GM21737 (cell line): ENCODE measurements at regions not wholly inside any gene's neighbourhood (a gene's known extent, or its start where the extent isn't known, plus 50 kb on each side); places are given as distances from the start of the nearest gene placed in this dataset.
A peak's percentile ranks its signal among the peaks of the same experiment; 100 is the strongest.

ENCODE experiments used
- ATAC-seq: cut with Tn5 transposase; IDR thresholded peaks from one replicate; pipeline ENCODE4 v1.9.1; 2021; ENCODE audit warnings: mild to moderate bottlenecking, moderate library complexity; ENCODE audit not compliant: unreplicated experiment

GRCh38 chr11:128367573-128367972, 219.8 kb downstream of the ETS1 start:
- peak; percentile 63 for ATAC-seq

GRCh38 chr11:128365044-128365443, 222.3 kb downstream of the ETS1 start:
- ATAC-seq: no peak

- ATAC-seq: no peak
These were observed 225.8 kb downstream of the ETS1 start for GRCh38 chr11:128361451-128362020.

- ATAC-seq: no peak
These were observed 227.8 kb downstream of the ETS1 start for GRCh38 chr11:128359515-128359914.

GRCh38 chr11:128357073-128357472, 230.3 kb downstream of the ETS1 start:
- ATAC-seq: no peak

- ATAC-seq: no peak
These were observed 231.8 kb downstream of the ETS1 start for GRCh38 chr11:128355558-128355957.

GRCh38 chr11:128354476-128354875, 232.9 kb downstream of the ETS1 start:
- no peak for ATAC-seq

GRCh38 chr11:128351168-128351567, 236.2 kb downstream of the ETS1 start:
- no peak for ATAC-seq

GRCh38 chr11:128349650-128350299, 237.6 kb downstream of the ETS1 start:
- ATAC-seq: no peak

- ATAC-seq: no peak
These were observed 240.6 kb downstream of the ETS1 start for GRCh38 chr11:128346804-128347203.

- no peak for ATAC-seq
These were observed 242.0 kb downstream of the ETS1 start for GRCh38 chr11:128345316-128345715.

- ATAC-seq: no peak
These were observed 243.5 kb downstream of the ETS1 start for GRCh38 chr11:128343870-128344269.

- ATAC-seq: no peak
These were observed 244.2 kb downstream of the ETS1 start for GRCh38 chr11:128343135-128343514.

- ATAC-seq: no peak
These were observed 244.7 kb downstream of the ETS1 start for GRCh38 chr11:128342511-128343134.

GRCh38 chr11:128341280-128342248, 245.8 kb downstream of the ETS1 start:
- ATAC-seq: no peak

GRCh38 chr11:128339792-128340191, 247.6 kb downstream of the ETS1 start:
- ATAC-seq: no peak

- no peak for ATAC-seq
These were observed 248.5 kb downstream of the ETS1 start for GRCh38 chr11:128338811-128339210.

- ATAC-seq: no peak
These were observed 251.2 kb downstream of the ETS1 start for GRCh38 chr11:128336203-128336602.

GRCh38 chr11:128335729-128336128, 251.6 kb downstream of the ETS1 start:
- no peak for ATAC-seq

GRCh38 chr11:128334311-128335044, 252.9 kb downstream of the ETS1 start:
- no peak for ATAC-seq

- no peak for ATAC-seq
These were observed 256.0 kb downstream of the ETS1 start for GRCh38 chr11:128331317-128331716.
